Loucy (cell line): ENCODE measurements at regions not wholly inside any gene's neighbourhood (a gene's known extent, or its start where the extent isn't known, plus 50 kb on each side); places are given as distances from the start of the nearest gene placed in this dataset.
"Not testable (repeated sequence)": the region's sequence is repeated elsewhere in the genome, so short reads cannot be mapped to it uniquely, and the experiment has no call there.

Source experiments
- H2AFZ ChIP-seq: fragments of 200-600 bp; sonication (generic); 2 replicates; pipeline ENCODE4 v1.6.0; 2016; ENCODE audit warnings: antibody characterized with exemption, mild to moderate bottlenecking, low read length, moderate library complexity
- H3F3A ChIP-seq: fragments of 200-600 bp; 2 replicates; pipeline ENCODE4 v1.6.0; 2016; ENCODE audit warnings: antibody characterized with exemption, low read depth, mild to moderate bottlenecking
- H3K27me3 ChIP-seq: fragments of 200-600 bp; sonication (generic); 2 replicates; pipeline ENCODE4 v1.6.1; 2014; ENCODE audit warnings: low read length, mild to moderate bottlenecking; ENCODE audit not compliant: insufficient read depth, poor library complexity, severe bottlenecking
- H3K36me3 ChIP-seq: fragments of 200-600 bp; sonication (generic); 2 replicates; pipeline ENCODE4 v1.6.1; 2016; ENCODE audit warnings: low read length; ENCODE audit not compliant: insufficient read depth
- H3K4me1 ChIP-seq: fragments of 200-600 bp; sonication (generic); 2 replicates; pipeline ENCODE4 v1.5.1; 2014; ENCODE audit warnings: low read length, mild to moderate bottlenecking; ENCODE audit not compliant: insufficient read depth, poor library complexity, severe bottlenecking
- H3K4me2 ChIP-seq: fragments of 200-600 bp; sonication (generic); 2 replicates; pipeline ENCODE4 v1.6.0; 2014; ENCODE audit warnings: antibody characterized with exemption, low read length, low read depth, mild to moderate bottlenecking; ENCODE audit not compliant: poor library complexity, severe bottlenecking
- H3K4me3 ChIP-seq: fragments of 200-600 bp; sonication (generic); 2 replicates; pipeline ENCODE4 v1.5.1; 2014; ENCODE audit warnings: low read length, mild to moderate bottlenecking, mixed read lengths; ENCODE audit not compliant: poor library complexity, severe bottlenecking
- H3K79me2 ChIP-seq: fragments of 200-600 bp; sonication (generic); 2 replicates; pipeline ENCODE4 v1.6.1; 2014; ENCODE audit warnings: low read length; ENCODE audit not compliant: insufficient read depth
- H3K9ac ChIP-seq: fragments of 200-600 bp; sonication (generic); 2 replicates; pipeline ENCODE4 v1.6.0; 2014; ENCODE audit warnings: mild to moderate bottlenecking, low read depth, low read length, moderate library complexity; ENCODE audit not compliant: poor library complexity, severe bottlenecking
- H3K9me2 ChIP-seq: fragments of 200-600 bp; sonication (generic); replicated peaks from 2 replicates; pipeline ENCODE4 v1.6.1; 2016; ENCODE audit warnings: low read depth, low read length, mixed read lengths
- H3K9me3 ChIP-seq: fragments of 200-600 bp; sonication (generic); 2 replicates; pipeline ENCODE4 v1.6.1; 2014; ENCODE audit warnings: mild to moderate bottlenecking, antibody characterized with exemption, low read length, low read depth; ENCODE audit not compliant: insufficient read depth
- H4K20me1 ChIP-seq: fragments of 200-600 bp; sonication (generic); 2 replicates; pipeline ENCODE4 v1.6.0; 2014; ENCODE audit warnings: antibody characterized with exemption, low read length, mild to moderate bottlenecking; ENCODE audit not compliant: insufficient read depth, poor library complexity, severe bottlenecking
- EZH2phosphoT487 ChIP-seq: fragments of 200-600 bp; IDR thresholded peaks from 2 replicates; pipeline ENCODE4 v1.6.1; 2018; ENCODE audit warnings: antibody characterized with exemption, mild to moderate bottlenecking, moderate library complexity, borderline replicate concordance
- TF ChIP-seq, protein P1 (sequence below): fragments of 200-600 bp; sonication (generic); conservative IDR thresholded peaks from 2 replicates; pipeline ENCODE4 v1.5.1; 2014; ENCODE audit warnings: mild to moderate bottlenecking, antibody characterized with exemption, low read length

DNA sequence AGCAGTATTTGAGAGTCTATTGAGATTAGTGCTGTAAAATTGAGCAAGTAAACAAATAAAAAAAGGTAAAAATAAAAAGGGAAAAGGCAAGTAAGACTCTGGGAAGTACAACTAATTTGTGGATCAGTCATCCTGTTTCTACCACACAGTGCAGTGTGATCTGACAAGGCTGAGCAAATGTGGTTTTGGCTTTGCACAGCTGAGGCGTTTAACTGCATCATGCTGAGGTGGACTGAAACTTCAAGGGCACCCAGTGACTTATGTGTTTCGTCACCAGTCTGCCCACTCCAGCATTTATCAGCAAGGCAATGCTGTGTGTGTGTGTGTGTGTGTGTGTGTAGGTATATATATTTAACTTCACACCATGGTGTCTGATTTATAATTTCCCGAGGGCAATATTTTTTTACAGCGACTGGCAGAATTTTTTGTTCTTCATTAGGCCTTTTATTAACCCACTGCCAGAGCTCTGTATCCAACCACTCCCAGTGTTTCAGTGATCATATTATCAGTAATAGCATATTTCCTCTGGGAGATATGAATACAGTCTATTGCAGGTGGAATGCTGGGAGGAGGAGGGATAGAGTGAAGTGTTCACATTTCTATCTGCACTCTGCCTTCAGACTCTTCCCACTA is 131.5 kb upstream of the SATB1 start:
- Histone ChIP-seq H3K4me3 (no peak overlapping the region), H3K36me3 (no peaks in the 10 kb centered on the region), H2AFZ (no peak overlapping the region), H3K4me2 (peak overlapping the region; percentile 10), H3K79me2 (no peaks in the 10 kb centered on the region), H3F3A (no peaks in the 10 kb centered on the region), H3K9ac (no peak overlapping the region), H4K20me1 (no peaks in the 10 kb centered on the region), H3K27me3 (no peaks in the 10 kb centered on the region), H3K9me2 (no peaks in the 10 kb centered on the region), H3K9me3 (no peaks in the 10 kb centered on the region), H3K4me1 (peaks cover 27% of the 10 kb centered on the region)
- no peak for TF ChIP-seq EZH2phosphoT487
- TF ChIP-seq, protein P1, sequence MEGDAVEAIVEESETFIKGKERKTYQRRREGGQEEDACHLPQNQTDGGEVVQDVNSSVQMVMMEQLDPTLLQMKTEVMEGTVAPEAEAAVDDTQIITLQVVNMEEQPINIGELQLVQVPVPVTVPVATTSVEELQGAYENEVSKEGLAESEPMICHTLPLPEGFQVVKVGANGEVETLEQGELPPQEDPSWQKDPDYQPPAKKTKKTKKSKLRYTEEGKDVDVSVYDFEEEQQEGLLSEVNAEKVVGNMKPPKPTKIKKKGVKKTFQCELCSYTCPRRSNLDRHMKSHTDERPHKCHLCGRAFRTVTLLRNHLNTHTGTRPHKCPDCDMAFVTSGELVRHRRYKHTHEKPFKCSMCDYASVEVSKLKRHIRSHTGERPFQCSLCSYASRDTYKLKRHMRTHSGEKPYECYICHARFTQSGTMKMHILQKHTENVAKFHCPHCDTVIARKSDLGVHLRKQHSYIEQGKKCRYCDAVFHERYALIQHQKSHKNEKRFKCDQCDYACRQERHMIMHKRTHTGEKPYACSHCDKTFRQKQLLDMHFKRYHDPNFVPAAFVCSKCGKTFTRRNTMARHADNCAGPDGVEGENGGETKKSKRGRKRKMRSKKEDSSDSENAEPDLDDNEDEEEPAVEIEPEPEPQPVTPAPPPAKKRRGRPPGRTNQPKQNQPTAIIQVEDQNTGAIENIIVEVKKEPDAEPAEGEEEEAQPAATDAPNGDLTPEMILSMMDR: no peak

DNA sequence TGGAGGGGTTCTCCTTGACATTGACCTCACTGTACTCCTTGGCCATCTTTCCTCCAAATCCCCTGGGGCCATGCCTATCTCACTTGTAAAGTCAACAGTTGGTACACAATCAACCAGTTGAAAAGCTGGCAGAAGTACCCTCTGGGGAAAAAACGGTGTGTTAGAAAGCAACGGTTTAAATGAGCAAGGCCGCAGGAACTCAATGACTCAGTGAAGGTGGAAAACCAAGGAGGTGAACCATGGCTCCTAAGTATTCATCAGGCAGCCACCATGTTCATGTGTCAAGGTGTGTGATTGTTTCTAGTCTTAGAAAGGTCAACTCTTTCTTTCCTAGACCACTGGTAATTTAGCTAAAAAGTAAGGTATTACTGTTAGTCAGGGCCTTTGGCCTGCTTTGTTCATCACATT is 130.9 kb upstream of the SATB1 start:
- Histone ChIP-seq H4K20me1 (no peaks in the 10 kb centered on the region), H3K9ac (no peak overlapping the region), H3K4me1 (peaks cover 22% of the 10 kb centered on the region), H3K36me3 (no peaks in the 10 kb centered on the region), H3K4me2 (peak overlapping the region; percentile 10), H3K9me3 (no peaks in the 10 kb centered on the region), H3K4me3 (no peak overlapping the region), H2AFZ (no peak overlapping the region), H3K9me2 (no peaks in the 10 kb centered on the region), H3K79me2 (no peaks in the 10 kb centered on the region), H3F3A (no peaks in the 10 kb centered on the region), H3K27me3 (no peaks in the 10 kb centered on the region)
- TF ChIP-seq EZH2phosphoT487: no peak
- TF ChIP-seq, protein P1: no peak

DNA sequence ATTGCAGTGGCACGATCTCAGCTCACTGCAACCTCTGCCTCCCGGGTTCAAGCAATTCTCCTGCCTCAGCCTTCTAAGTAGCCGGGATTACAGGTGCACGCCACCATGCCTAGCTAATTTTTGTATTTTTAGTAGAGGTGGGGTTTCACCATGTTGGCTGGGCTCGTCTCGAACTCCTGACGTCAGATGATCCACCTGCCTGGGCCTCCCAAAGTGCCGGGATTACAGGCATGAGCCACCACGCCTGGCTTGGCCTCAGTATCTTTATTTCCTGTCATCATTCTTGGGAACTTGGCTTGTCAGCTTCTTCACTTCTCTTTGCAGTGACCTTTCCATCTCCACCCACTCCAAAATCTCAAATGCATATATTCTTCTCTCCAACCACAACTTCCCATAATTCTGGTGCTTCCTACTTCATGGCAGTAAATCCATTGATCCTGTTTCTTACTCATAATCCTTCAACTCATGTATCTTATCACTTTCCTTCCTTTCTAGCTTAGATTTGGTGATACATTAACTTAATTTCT is 127.5 kb upstream of the SATB1 start:
- not testable (repeated sequence) for H4K20me1 ChIP-seq, H3K27me3 ChIP-seq, H3K4me3 ChIP-seq, H3K9me3 ChIP-seq, H3K36me3 ChIP-seq, H3K9me2 ChIP-seq, H3K9ac ChIP-seq, H3F3A ChIP-seq, H3K79me2 ChIP-seq, H2AFZ ChIP-seq, H3K4me2 ChIP-seq
- peaks cover 16% of the 10 kb centered on the region for H3K4me1 ChIP-seq

DNA sequence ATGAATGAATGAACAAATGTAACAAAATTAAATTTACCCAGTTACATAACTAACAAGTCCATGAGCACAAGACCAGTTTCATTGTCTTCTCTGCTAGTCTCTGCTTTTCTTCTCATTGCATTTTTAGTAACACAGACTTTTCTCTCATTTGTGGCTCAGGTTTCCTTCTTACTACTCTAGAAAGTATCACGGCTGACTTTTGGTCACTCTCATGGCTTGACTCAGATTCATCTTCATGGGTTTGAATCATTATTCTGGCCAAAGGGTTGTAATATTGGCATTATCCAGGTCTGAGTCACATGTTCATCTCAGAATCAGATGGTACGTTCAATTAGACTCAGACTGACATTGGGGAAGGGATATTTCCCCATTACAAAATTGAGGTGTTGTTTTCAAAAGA is 121.5 kb upstream of the SATB1 start:
- Histone ChIP-seq H2AFZ (peak overlapping the region; percentile 44; the same call in 1 of the 2 replicates), H3K79me2 (no peaks in the 10 kb centered on the region), H3K4me1 (no peaks in the 10 kb centered on the region), H3K9ac (no peak overlapping the region), H3K36me3 (no peaks in the 10 kb centered on the region; the same call in 1 of the 2 replicates), H4K20me1 (no peaks in the 10 kb centered on the region), H3K27me3 (no peaks in the 10 kb centered on the region), H3K4me2 (no peak overlapping the region), H3K4me3 (no peak overlapping the region), H3K9me2 (no peaks in the 10 kb centered on the region), H3K9me3 (no peaks in the 10 kb centered on the region), H3F3A (no peaks in the 10 kb centered on the region)
- TF ChIP-seq, protein P1: no peak
- TF ChIP-seq EZH2phosphoT487: no peak
